ENCODE measurements at regions not wholly inside any gene's neighbourhood (a gene's known extent, or its start where the extent isn't known, plus 50 kb on each side); places are given as distances from the start of the nearest gene placed in this dataset.

GRCh38 chr13:79692846-79693245 is 211.9 kb downstream of the NDFIP2 start:
- TF ChIP-seq POLR2A (IDR thresholded peaks at IDR 0.05), result no peak
- TF ChIP-seq CTCF (IDR thresholded peaks at IDR 0.05 in 8 of 11, conservative IDR thresholded peaks at IDR 0.05 in 3 of 11), result no peak
- no peak for TF ChIP-seq POLR2AphosphoS5 (IDR thresholded peaks at IDR 0.05)

Data from spleen (tissue), 7 donors.